ENCODE measurements at regions not wholly inside any gene's neighbourhood (a gene's known extent, or its start where the extent isn't known, plus 50 kb on each side); places are given as distances from the start of the nearest gene placed in this dataset.

- TF ChIP-seq CTCF (IDR thresholded peaks at IDR 0.05; ENCODE audit: insufficient read depth, low read length) (no peak), SPI1 (IDR thresholded peaks at IDR 0.05; ENCODE audit: borderline replicate concordance, low read depth) (no peak), POLR2AphosphoS5 (IDR thresholded peaks at IDR 0.05; ENCODE audit: low read depth) (no peak), GABPA (IDR thresholded peaks at IDR 0.05; ENCODE audit: low read depth) (no peak)
These were observed 131.6 kb upstream of the PMEPA1 start for GRCh38 chr20:57841297-57841866.
